GM19372 (cell line): ENCODE measurements at regions not wholly inside any gene's neighbourhood (a gene's known extent, or its start where the extent isn't known, plus 50 kb on each side); places are given as distances from the start of the nearest gene placed in this dataset.

ENCODE experiments used
- ATAC-seq: cut with Tn5 transposase; IDR thresholded peaks from one replicate; pipeline ENCODE4 v1.9.1; 2021; ENCODE audit warnings: mild to moderate bottlenecking, low read depth, moderate library complexity; ENCODE audit not compliant: unreplicated experiment

- no peak for ATAC-seq
Measured at GRCh38 chr20:60648556-60648955, 603.5 kb upstream of the CDH4 start.

GRCh38 chr20:60649541-60649940, 602.5 kb upstream of the CDH4 start:
- ATAC-seq, result no peak

- ATAC-seq, result no peak
Measured at GRCh38 chr20:60650087-60650486, 602.0 kb upstream of the CDH4 start.

GRCh38 chr20:60652046-60652445, 600.0 kb upstream of the CDH4 start:
- no peak for ATAC-seq

GRCh38 chr20:60652615-60653014, 599.4 kb upstream of the CDH4 start:
- ATAC-seq, result no peak

GRCh38 chr20:60653111-60653845, 598.8 kb upstream of the CDH4 start:
- no peak for ATAC-seq

GRCh38 chr20:60658681-60659080, 593.4 kb upstream of the CDH4 start:
- ATAC-seq, result no peak

GRCh38 chr20:60659240-60659639, 592.8 kb upstream of the CDH4 start:
- no peak for ATAC-seq

- no peak for ATAC-seq
Measured at GRCh38 chr20:60662307-60662706, 589.8 kb upstream of the CDH4 start.

GRCh38 chr20:60664106-60664505, 588.0 kb upstream of the CDH4 start:
- ATAC-seq, result no peak

GRCh38 chr20:60667641-60668040, 584.4 kb upstream of the CDH4 start:
- ATAC-seq, result no peak

GRCh38 chr20:60669211-60669610, 582.9 kb upstream of the CDH4 start:
- no peak for ATAC-seq

GRCh38 chr20:60676011-60676410, 576.0 kb upstream of the CDH4 start:
- no peak for ATAC-seq

- no peak for ATAC-seq
Measured at GRCh38 chr20:60677819-60678218, 574.2 kb upstream of the CDH4 start.

GRCh38 chr20:60680554-60680953, 571.5 kb upstream of the CDH4 start:
- no peak for ATAC-seq

GRCh38 chr20:60687213-60687612, 564.8 kb upstream of the CDH4 start:
- ATAC-seq, result no peak

GRCh38 chr20:60690771-60691170, 561.3 kb upstream of the CDH4 start:
- ATAC-seq, result no peak

- no peak for ATAC-seq
Measured at GRCh38 chr20:60691966-60692615, 560.0 kb upstream of the CDH4 start.

- ATAC-seq, result no peak
Measured at GRCh38 chr20:60693496-60694133, 558.4 kb upstream of the CDH4 start.

- ATAC-seq, result no peak
Measured at GRCh38 chr20:60694763-60695162, 557.3 kb upstream of the CDH4 start.

GRCh38 chr20:60695226-60696000, 556.6 kb upstream of the CDH4 start:
- ATAC-seq, result no peak
